IMR-90 (cell line): ENCODE measurements at regions not wholly inside any gene's neighbourhood (a gene's known extent, or its start where the extent isn't known, plus 50 kb on each side); places are given as distances from the start of the nearest gene placed in this dataset.

Experiments used
- ATAC-seq: fragments of 200-7000 bp; cut with Tn5 transposase; 2 replicates; pipeline ENCODE4 v1.9.1; 2020; ENCODE audit warnings: low read depth, mild to moderate bottlenecking, moderate library complexity
- BruUV-seq: library from RNA; stranded (reverse); fragments of 400-500 nt; replicated peaks from 2 replicates; lab custom pipeline; 2021; lab: Mats Ljungman, UMichigan
- CTCF ChIA-PET: fragments of 300-600 bp; formaldehyde crosslinking; extraction: SDS; loops from one replicate; lab custom pipeline; 2021; ENCODE audit warnings: antibody characterized with exemption; lab: Yijun Ruan, JAX
- POLR2A ChIA-PET: fragments of 300-600 bp; sonication (Branson Sonifier 250); formaldehyde crosslinking; loops from one replicate; lab custom pipeline; 2022; ENCODE audit warnings: antibody characterized with exemption; ENCODE audit not compliant: unreplicated experiment; lab: Charles Lee
- DNase-seq: peaks from one replicate; pipeline ENCODE4 v3.0.0; 2013
- H2AFZ ChIP-seq: replicated peaks from 2 replicates; pipeline ENCODE3; 2013; ENCODE audit warnings: low read length, mild to moderate bottlenecking; ENCODE audit not compliant: poor library complexity
- H2AK5ac ChIP-seq: 2 replicates; pipeline ENCODE4 v1.6.1; 2013; ENCODE audit warnings: low read depth, low read length, inconsistent platforms
- H2AK9ac ChIP-seq: replicated peaks from 2 replicates; pipeline ENCODE3; 2013; ENCODE audit warnings: mild to moderate bottlenecking, low read depth, low read length, moderate library complexity; ENCODE audit not compliant: poor library complexity
- H2BK120ac ChIP-seq: 2 replicates; pipeline ENCODE4 v1.6.1; 2013; ENCODE audit warnings: low read depth, low read length, inconsistent platforms
- H2BK15ac ChIP-seq: 3 replicates; pipeline ENCODE4 v1.6.1; 2013; ENCODE audit warnings: low read depth, low read length, inconsistent platforms
- H2BK20ac ChIP-seq: 2 replicates; pipeline ENCODE4 v1.6.1; 2013; ENCODE audit warnings: low read depth, mild to moderate bottlenecking, inconsistent platforms, low read length, moderate library complexity
- H2BK5ac ChIP-seq: 2 replicates; pipeline ENCODE4 v1.6.1; 2013; ENCODE audit warnings: mild to moderate bottlenecking, low read depth, low read length, inconsistent platforms; ENCODE audit not compliant: poor library complexity, severe bottlenecking
- H3K14ac ChIP-seq: replicated peaks from 2 replicates; pipeline ENCODE4 v1.6.1; 2013; ENCODE audit warnings: low read depth, low read length, inconsistent platforms
- H3K18ac ChIP-seq: 2 replicates; pipeline ENCODE4 v1.6.1; 2013; ENCODE audit warnings: low read depth, low read length, control low read depth
- H3K23ac ChIP-seq: 2 replicates; pipeline ENCODE4 v1.6.1; 2013; ENCODE audit warnings: low read depth, low read length, inconsistent platforms
- H3K27ac ChIP-seq: 2 replicates; pipeline ENCODE4 v1.5.1; 2013; ENCODE audit warnings: mild to moderate bottlenecking, control low read depth, low read length; ENCODE audit not compliant: insufficient read depth
- H3K27me3 ChIP-seq: 2 replicates; pipeline ENCODE4 v1.6.1; 2013; ENCODE audit warnings: low read length; ENCODE audit not compliant: control insufficient read depth, insufficient read depth
- H3K36me3 ChIP-seq: 2 replicates; pipeline ENCODE4 v1.6.1; 2013; ENCODE audit warnings: low read length, mixed read lengths; ENCODE audit not compliant: control insufficient read depth, insufficient read depth
- H3K4ac ChIP-seq: 2 replicates; pipeline ENCODE4 v1.6.1; 2013; ENCODE audit warnings: low read depth, low read length, inconsistent platforms
- H3K4me1 ChIP-seq: 2 replicates; pipeline ENCODE4 v1.6.1; 2013; ENCODE audit warnings: low read length, mixed read lengths; ENCODE audit not compliant: control insufficient read depth, insufficient read depth
- H3K4me2 ChIP-seq: 2 replicates; pipeline ENCODE4 v1.6.1; 2013; ENCODE audit warnings: low read depth, mild to moderate bottlenecking, control low read depth, low read length, moderate library complexity
- H3K4me3 ChIP-seq: 2 replicates; pipeline ENCODE4 v1.5.1; 2013; ENCODE audit warnings: low read depth, mild to moderate bottlenecking, control low read depth, low read length, moderate library complexity; ENCODE audit not compliant: insufficient read depth
- H3K56ac ChIP-seq: 2 replicates; pipeline ENCODE4 v1.6.1; 2013; ENCODE audit warnings: low read length, inconsistent platforms; ENCODE audit not compliant: insufficient read depth; ENCODE audit errors: extremely low read depth
- H3K79me1 ChIP-seq, 2 experiments: 2 replicates each; pipeline ENCODE4 v1.6.1; 2013; ENCODE audit warnings: low read length in 2 of 2, inconsistent platforms in 1 of 2, low read depth in 1 of 2
- H3K9ac ChIP-seq: 2 replicates; pipeline ENCODE4 v1.6.1; 2013; ENCODE audit warnings: low read depth, low read length, control low read depth
- H3K9me1 ChIP-seq: 2 replicates; pipeline ENCODE4 v1.6.1; 2013; ENCODE audit warnings: low read length, inconsistent platforms; ENCODE audit not compliant: insufficient read depth
- H3K9me3 ChIP-seq: 2 replicates; pipeline ENCODE4 v1.6.1; 2013; ENCODE audit warnings: low read length; ENCODE audit not compliant: control insufficient read depth, insufficient read depth
- H4K20me1 ChIP-seq: 2 replicates; pipeline ENCODE4 v1.6.1; 2013; ENCODE audit warnings: low read length, inconsistent platforms; ENCODE audit not compliant: insufficient read depth
- H4K5ac ChIP-seq: 2 replicates; pipeline ENCODE4 v1.6.1; 2013; ENCODE audit warnings: mild to moderate bottlenecking, low read depth, low read length, control low read depth
- H4K8ac ChIP-seq, 2 experiments: 2 replicates each; pipeline ENCODE4 v1.6.1; 2013; ENCODE audit warnings: low read depth in 2 of 2, low read length in 2 of 2, control low read depth in 1 of 2, inconsistent platforms in 1 of 2
- H4K91ac ChIP-seq: 2 replicates; pipeline ENCODE4 v1.6.1; 2013; ENCODE audit warnings: low read depth, low read length, inconsistent platforms; ENCODE audit not compliant: insufficient read depth
- ELK1 ChIP-seq: fragments of 150-350 bp; IDR thresholded peaks from 2 replicates; pipeline ENCODE4 v1.6.1; 2016; ENCODE audit warnings: low read depth, mild to moderate bottlenecking, low read length, moderate library complexity, borderline replicate concordance
- MAZ ChIP-seq: IDR thresholded peaks from 2 replicates; pipeline ENCODE4 v1.6.1; 2012; ENCODE audit warnings: low read depth, mild to moderate bottlenecking, low read length, improper control_type of control experiment, moderate library complexity, borderline replicate concordance
- MXI1 ChIP-seq: IDR thresholded peaks from 2 replicates; pipeline ENCODE4 v1.6.1; 2012; ENCODE audit warnings: low read depth, mild to moderate bottlenecking, low read length, moderate library complexity, borderline replicate concordance
- RAD21 ChIP-seq: IDR thresholded peaks from 2 replicates; pipeline ENCODE4 v1.6.1; 2012; ENCODE audit warnings: low read length, improper control_type of control experiment
- WGBS, 2 experiments: methylation state at CpG; one replicate each; pipeline versions ENCODE4 v1.1.5 to v1.1.7; 2013; ENCODE audit warnings: missing lambda C conversion rate in 2 of 2; ENCODE audit not compliant: insufficient read length in 1 of 2; ENCODE audit errors: extremely low coverage in 2 of 2; 5-methylcytosine and 5-hydroxymethylcytosine counted together
- dilution Hi-C: fragments of 300-500 bp; cut with HindIII; formaldehyde crosslinking; loops from one replicate; pipeline ENCODE4 v1.14.3; 2018; ENCODE audit warnings: low sequenced_read_pairs; ENCODE audit not compliant: unreplicated experiment
- in situ Hi-C: fragments of 300-500 bp; cut with MboI; formaldehyde crosslinking; loops from 3 replicates; pipeline ENCODE4 v1.14.3; 2019; ENCODE audit warnings: low sequenced_read_pairs, inconsistent platforms, mixed read lengths
- intact Hi-C: fragments of 100-400 bp; cut with micrococcal nuclease; formaldehyde crosslinking; loops from 2 replicates; pipeline ENCODE4 v1.10.0; 2022
- TF ChIP-seq, protein P1 (sequence below): fragments of 150-350 bp; IDR thresholded peaks from 2 replicates; pipeline ENCODE4 v1.6.1; 2017; ENCODE audit warnings: mild to moderate bottlenecking, antibody characterized with exemption, low read length, low read depth

- Histone ChIP-seq H4K20me1 (no peaks in the 10 kb centered on the region), H2BK120ac (no peak overlapping the region), H3K9me3 (peaks cover 8% of the 10 kb centered on the region), H4K5ac (no peak overlapping the region), H2BK15ac (no peak overlapping the region), H3K27me3 (no peaks in the 10 kb centered on the region), H3K27ac (no peak overlapping the region), H3K14ac (no peak overlapping the region), H3K9me1 (no peaks in the 10 kb centered on the region), H2BK20ac (no peak overlapping the region), H4K91ac (no peak overlapping the region), H2AK5ac (no peak overlapping the region), H3K4me3 (no peak overlapping the region), H3K79me1 (no peaks in the 10 kb centered on the region), H3K18ac (no peak overlapping the region), H4K8ac (no peak overlapping the region), H2BK5ac (no peak overlapping the region), H3K56ac (no peak overlapping the region), H2AK9ac (no peak overlapping the region), H3K4me1 (no peaks in the 10 kb centered on the region), H3K36me3 (no peaks in the 10 kb centered on the region), H3K4ac (no peak overlapping the region), H3K9ac (no peak overlapping the region), H2AFZ (no peak overlapping the region), H3K23ac (no peak overlapping the region), H3K4me2 (no peak overlapping the region)
- ChIA-PET POLR2A (no interaction called here), CTCF (no interaction called here)
- dilution Hi-C loops = no loop called here
- WGBS, 2 experiments = no CpG with 5 or more reads among the region's 3 CpGs
- TF ChIP-seq RAD21 = no peak
- TF ChIP-seq, protein P1, sequence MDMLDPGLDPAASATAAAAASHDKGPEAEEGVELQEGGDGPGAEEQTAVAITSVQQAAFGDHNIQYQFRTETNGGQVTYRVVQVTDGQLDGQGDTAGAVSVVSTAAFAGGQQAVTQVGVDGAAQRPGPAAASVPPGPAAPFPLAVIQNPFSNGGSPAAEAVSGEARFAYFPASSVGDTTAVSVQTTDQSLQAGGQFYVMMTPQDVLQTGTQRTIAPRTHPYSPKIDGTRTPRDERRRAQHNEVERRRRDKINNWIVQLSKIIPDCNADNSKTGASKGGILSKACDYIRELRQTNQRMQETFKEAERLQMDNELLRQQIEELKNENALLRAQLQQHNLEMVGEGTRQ = no peak
- TF ChIP-seq ELK1 = no peak
- no peak for TF ChIP-seq MAZ
- TF ChIP-seq MXI1 = no peak
- DNase-seq (no peak), ATAC-seq (no peak)
- BruUV-seq = no TSS peak
- in situ Hi-C loops = no loop called here
- intact Hi-C loops = no loop called here
These were observed 282.0 kb downstream of the DMRT2 start for GRCh38 chr9:1332156-1332555.
